Activated T-cell treated with anti-CD3 and anti-CD28 coated beads, Interleukin-2, amount 50 U/mL, for 72 hours (primary cell): ENCODE measurements at regions not wholly inside any gene's neighbourhood (a gene's known extent, or its start where the extent isn't known, plus 50 kb on each side); places are given as distances from the start of the nearest gene placed in this dataset.

Experiments used
- ATAC-seq, 2 donors: fragments of 150-1000 bp; cut with Tn5 transposase; replicated peaks in 1 of 2; 2 replicates each; pipeline ENCODE4 v1.10.0; 2021; ENCODE audit warnings: moderate library complexity in 2 of 2, mild to moderate bottlenecking in 1 of 2
- DNase-seq, 2 donors: peaks; one replicate each; pipeline ENCODE4 v3.0.0; 2021 to 2022; ENCODE audit warnings: mixed read lengths in 1 of 2
- H3K27ac Mint-ChIP-seq: one replicate; pipeline ENCODE4 v1.8.0; 2022; ENCODE audit warnings: mild to moderate bottlenecking, moderate library complexity, mixed read lengths
- H3K27me3 Mint-ChIP-seq: one replicate; pipeline ENCODE4 v1.8.0; 2022; ENCODE audit warnings: low read depth, mixed read lengths
- H3K36me3 Mint-ChIP-seq, 2 donors: one replicate each; pipeline ENCODE4 v1.8.0; 2022; ENCODE audit warnings: mixed read lengths in 2 of 2, mild to moderate bottlenecking in 1 of 2; ENCODE audit not compliant: insufficient read depth in 2 of 2
- H3K4me1 Mint-ChIP-seq: one replicate; pipeline ENCODE4 v1.8.0; 2022; ENCODE audit warnings: low read depth, mixed read lengths
- H3K4me3 Mint-ChIP-seq, 2 donors: one replicate each; pipeline ENCODE4 v1.8.0; 2022; ENCODE audit warnings: mild to moderate bottlenecking in 2 of 2, mixed read lengths in 2 of 2, moderate library complexity in 2 of 2
- H3K9me3 Mint-ChIP-seq, 2 donors: one replicate each; pipeline ENCODE4 v1.8.0; 2022; ENCODE audit warnings: mixed read lengths in 2 of 2

DNA sequence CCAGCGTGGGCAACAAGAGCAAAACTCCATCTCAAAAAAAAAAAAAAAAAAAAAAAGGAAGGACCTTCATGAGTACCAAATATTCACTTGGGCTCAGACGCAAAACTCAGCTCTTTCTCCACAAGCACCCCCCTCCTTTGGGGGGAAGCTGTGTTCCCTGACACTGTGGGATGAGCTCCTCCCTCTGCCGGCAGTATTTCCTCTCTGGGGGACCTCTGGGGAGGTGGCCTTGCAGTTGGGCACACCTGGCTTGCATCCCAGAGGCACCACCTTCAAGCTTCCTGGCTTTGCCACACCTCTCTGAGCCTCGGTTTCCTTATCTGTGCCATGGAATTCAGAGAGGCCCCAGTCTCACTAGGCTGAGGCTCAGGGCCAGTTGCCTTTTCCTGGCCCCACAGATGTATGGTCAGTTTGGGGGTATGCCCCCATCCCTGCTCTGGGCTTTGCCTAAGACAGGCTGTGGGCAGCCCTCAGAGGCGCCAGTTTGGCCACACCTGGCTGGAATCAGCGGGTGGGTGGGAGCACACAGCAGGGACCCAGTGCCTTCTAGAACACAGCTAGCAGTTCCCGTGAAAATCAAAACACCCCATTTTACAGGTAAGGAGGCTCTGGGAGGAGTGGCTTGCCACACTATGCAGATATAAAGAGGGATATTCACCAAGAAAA is 157.5 kb upstream of the IER5L start:
- DNase-seq (no peak), ATAC-seq (no peak)
- Mint-ChIP-seq H3K9me3 (peaks cover 2 to 5% of the 10 kb centered on the region in 2 donors), H3K4me3 (peak overlapping the region in 1 of 2 donors; percentile 36), H3K36me3 (peaks cover 2 to 9% of the 10 kb centered on the region in 2 donors), H3K27ac (no peak overlapping the region), H3K4me1 (peaks cover 29% of the 10 kb centered on the region), H3K27me3 (peaks cover 6% of the 10 kb centered on the region)

DNA sequence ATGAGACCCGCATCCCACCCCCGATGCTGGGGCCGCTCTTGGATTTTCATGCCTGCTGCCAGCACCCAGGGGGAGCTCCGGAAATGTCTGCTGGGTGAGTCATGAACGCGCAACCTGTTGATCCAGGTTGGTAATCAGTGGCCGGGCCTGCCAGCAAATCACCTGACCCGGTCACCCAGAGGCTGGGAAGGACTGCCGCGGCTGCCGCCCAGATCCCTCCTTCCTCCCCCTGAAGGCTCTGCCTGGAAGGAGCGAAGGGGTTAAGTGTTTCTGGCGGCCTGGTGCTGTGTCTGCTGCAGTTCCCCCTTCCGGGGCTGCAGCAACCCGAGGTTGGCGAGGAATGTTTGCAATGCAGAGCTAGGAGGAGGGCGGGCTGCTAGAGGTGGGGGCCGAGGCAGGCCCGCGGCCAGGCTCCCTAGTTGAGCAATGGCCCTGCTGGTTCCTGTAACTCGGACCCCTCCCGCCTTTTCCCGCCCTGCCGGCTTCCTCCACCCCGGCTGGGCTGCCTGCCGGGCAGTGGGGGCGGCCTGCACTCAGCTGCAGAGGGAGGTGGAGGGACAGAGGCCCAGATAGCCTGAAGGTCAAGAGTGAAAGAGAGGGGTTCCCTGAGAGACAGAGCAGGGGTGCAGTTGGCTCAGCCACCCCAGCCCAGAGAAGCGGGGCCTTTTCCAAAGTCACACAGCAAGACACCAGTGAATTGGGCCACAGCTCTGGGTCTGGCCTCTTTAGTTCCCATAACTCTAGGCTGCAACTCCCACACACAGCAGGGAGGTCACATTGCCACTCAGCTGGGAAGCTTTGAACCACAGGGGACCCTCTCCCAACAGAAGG is 156.3 kb upstream of the IER5L start:
- peaks cover 6% of the 10 kb centered on the region for H3K27me3 Mint-ChIP-seq
- H3K4me3 Mint-ChIP-seq, result peak overlapping the region; percentile 6 to 80
- H3K9me3 Mint-ChIP-seq, result peaks cover 2 to 6% of the 10 kb centered on the region in 2 donors
- peaks cover 2 to 9% of the 10 kb centered on the region in 2 donors for H3K36me3 Mint-ChIP-seq
- DNase-seq (peak; percentile 41 to 45), ATAC-seq (peak; percentile 55 to 56)
- H3K4me1 Mint-ChIP-seq, result peaks cover 29% of the 10 kb centered on the region
- H3K27ac Mint-ChIP-seq, result no peak overlapping the region

DNA sequence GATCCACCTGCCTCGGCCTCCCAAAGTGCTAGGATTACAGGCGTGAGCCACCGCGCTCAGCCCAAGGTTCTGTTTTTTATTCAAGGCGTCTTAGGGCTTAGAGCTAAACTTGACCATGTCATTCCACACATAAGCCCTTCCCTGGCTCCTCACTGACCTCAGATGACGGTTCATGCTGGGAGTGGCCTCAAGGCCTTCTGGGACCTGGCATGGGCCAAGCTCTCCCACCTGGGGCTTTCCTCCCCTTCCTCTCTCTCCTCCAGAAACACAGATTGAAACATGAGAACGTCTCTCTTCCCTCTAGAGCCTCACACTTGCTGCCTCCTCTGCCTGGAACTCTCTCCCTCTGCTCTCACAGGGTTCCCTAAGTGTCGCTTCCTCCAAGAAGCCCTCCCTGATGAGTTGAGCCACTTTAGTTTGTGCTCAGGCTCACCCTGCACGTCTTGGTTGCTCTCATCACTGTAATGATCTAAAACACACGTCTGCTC is 155.6 kb upstream of the IER5L start:
- H3K4me1 Mint-ChIP-seq, result peaks cover 34% of the 10 kb centered on the region
- peaks cover 6% of the 10 kb centered on the region for H3K27me3 Mint-ChIP-seq
- H3K27ac Mint-ChIP-seq, result no peak overlapping the region
- peaks cover 2 to 9% of the 10 kb centered on the region in 2 donors for H3K36me3 Mint-ChIP-seq
- ATAC-seq (no peak), DNase-seq (no peak)
- peak overlapping the region; percentile 6 to 80 for H3K4me3 Mint-ChIP-seq
- peaks cover 2 to 6% of the 10 kb centered on the region in 2 donors for H3K9me3 Mint-ChIP-seq

DNA sequence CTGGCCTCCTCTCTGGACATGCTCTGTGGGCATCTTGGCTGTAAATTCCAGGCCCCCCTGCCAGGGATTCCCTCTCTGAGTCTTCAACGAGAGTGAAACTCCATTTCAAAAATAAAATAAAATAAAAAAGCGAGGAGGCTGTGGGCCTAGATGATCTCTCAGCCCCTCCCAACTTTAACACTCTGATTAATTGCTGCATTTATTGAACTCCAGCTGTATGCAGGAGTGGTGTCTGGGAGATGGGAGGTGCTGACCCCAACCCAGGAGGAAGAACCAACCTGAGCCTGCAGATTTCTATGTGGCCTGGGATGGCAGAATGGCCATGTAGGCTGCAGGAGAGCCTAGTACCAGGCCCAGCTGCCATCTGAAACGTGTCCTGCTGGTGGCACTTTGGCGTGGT is 154.5 kb upstream of the IER5L start:
- DNase-seq (no peak), ATAC-seq (no peak)
- no peak overlapping the region for H3K4me3 Mint-ChIP-seq
- peaks cover 2 to 6% of the 10 kb centered on the region in 2 donors for H3K9me3 Mint-ChIP-seq
- no peak overlapping the region for H3K27ac Mint-ChIP-seq
- H3K27me3 Mint-ChIP-seq, result peaks cover under 1% of the 10 kb centered on the region
- peaks cover 42% of the 10 kb centered on the region for H3K4me1 Mint-ChIP-seq
- H3K36me3 Mint-ChIP-seq, result peaks cover 2 to 9% of the 10 kb centered on the region in 2 donors

DNA sequence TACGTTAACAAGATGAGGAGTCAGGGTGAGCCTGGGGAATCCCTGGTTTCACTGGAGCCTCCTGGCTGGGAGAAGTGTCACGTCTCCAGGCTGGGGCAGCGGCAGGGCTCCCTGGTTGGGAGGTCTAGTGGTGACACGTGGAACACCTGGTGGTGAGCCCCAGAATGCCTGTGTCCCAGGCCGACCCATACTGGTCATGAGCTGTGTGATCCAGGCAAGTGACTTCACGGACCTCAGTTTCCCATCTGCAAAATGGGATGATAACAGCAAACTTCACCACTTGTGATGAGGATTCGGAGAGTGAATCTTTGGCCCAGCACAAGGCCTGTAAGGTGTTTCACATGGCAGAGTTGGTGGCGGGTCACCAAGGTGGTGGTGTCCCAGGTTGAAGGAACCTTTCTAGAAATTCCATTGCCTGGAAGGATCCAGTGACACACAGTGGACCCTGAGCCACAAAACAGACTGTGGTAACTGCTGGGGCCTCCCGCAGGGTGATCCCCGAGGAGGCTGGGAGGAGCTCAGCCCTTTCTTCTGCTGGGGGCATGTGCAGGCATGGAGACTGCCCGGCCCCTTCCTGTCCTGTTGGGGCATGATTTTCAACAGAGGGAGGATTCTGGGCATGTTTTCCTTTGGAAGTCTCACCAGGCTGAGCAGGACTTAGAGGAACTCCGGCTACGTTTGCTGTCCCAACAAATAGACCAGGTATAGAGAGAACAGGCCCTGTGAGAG is 153.9 kb upstream of the IER5L start:
- H3K4me3 Mint-ChIP-seq, result no peak overlapping the region
- ATAC-seq (no peak), DNase-seq (no peak)
- H3K9me3 Mint-ChIP-seq, result peaks cover 2 to 6% of the 10 kb centered on the region in 2 donors
- H3K36me3 Mint-ChIP-seq, result peaks cover 2 to 9% of the 10 kb centered on the region in 2 donors
- no peak overlapping the region for H3K27ac Mint-ChIP-seq
- no peaks in the 10 kb centered on the region for H3K27me3 Mint-ChIP-seq
- peaks cover 42% of the 10 kb centered on the region for H3K4me1 Mint-ChIP-seq

DNA sequence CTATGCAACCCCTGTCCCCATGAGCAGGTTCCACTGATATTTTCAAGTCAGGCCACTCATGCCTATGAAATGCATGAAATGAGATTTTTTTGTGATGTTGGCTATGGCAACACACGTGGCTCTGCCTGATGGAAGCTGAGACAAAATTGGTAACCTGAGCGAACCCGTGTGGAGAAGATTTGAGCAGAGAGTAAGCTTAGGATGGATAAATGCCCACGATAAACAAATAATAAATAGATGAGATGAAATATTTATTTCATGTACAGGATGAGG is 153.4 kb upstream of the IER5L start:
- Mint-ChIP-seq H3K27ac (no peak overlapping the region), H3K36me3 (peaks cover 2 to 9% of the 10 kb centered on the region in 2 donors), H3K4me3 (no peak overlapping the region), H3K27me3 (no peaks in the 10 kb centered on the region), H3K4me1 (peaks cover 37% of the 10 kb centered on the region), H3K9me3 (peaks cover 2 to 6% of the 10 kb centered on the region in 2 donors)
- ATAC-seq (no peak), DNase-seq (no peak)

DNA sequence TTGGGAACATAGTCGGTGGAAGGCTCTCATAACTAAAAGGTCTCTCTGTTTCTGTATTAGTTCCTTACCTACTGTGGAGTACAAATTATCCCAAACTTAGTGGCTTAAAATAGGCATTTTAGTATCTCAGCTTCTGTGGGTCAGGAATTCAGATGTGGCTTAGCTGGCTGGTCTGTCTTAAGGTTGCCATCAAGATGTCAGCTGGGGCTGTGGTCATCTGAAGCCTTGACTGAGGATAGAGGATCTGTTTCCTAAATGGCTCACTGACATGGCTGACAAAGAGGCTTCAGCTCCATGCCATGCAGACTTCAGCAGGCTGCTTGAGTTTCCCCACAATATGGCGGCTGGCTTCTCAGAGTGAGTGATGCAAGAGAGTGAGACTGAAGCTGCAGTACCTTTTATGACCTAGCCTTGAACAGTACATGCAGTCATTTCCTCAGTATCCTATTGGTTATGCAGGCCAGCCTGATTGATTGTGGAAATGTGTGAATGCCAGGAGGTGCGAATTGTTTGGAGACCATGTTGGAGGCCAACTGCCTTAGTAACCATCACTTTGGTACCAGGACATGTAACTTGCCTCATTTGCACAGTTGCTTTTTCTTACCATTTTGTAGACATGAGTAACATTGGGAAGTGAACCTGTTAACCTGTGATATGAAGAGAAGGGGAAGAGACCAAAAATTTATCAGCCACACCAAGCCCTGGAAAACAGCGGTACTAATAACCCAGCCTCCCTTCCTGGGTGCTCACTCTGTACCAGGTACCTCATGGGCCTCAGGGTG is 152.8 kb upstream of the IER5L start:
- Mint-ChIP-seq H3K4me1 (peaks cover 36% of the 10 kb centered on the region), H3K36me3 (peaks cover 2 to 9% of the 10 kb centered on the region in 2 donors), H3K27me3 (no peaks in the 10 kb centered on the region), H3K9me3 (peaks cover 2 to 6% of the 10 kb centered on the region in 2 donors), H3K27ac (no peak overlapping the region), H3K4me3 (no peak overlapping the region)
- DNase-seq (peak in 1 of 2 donors; percentile 16), ATAC-seq (peak in 1 of 2 donors; percentile 45)

DNA sequence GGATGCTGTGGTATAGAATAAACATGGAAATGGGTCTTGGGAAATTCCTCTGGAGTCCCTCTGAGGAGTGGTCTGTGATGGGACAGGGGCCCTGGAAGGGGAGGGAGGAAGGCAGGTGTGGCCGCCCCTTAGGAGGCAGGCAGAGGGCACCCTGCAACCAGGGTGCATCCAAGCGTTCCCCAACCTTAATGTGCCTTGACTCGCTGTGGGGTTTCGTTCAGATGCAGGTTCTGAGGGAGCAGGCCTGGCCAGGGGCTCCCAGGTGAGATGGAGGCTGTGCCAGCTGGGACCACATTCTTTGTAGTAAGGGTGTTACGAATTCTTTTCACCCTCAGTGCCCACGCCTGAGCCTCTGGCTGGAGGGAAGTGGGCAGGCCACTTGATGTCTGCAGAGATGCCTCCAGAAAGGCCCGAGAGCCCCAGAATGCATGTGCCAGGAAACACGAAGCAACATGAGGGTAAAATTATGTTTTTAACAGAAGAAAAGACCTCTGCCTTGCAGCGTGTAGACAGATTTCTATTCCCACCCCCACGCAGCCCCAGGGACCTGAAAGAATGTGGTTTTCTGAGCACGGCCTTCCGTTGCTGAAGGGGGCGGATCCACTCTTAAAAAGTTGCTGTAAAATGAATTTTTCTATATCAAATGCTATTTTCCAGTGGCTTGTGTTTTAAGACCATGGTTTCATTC is 150.4 kb upstream of the IER5L start:
- Mint-ChIP-seq H3K36me3 (peaks cover 2 to 6% of the 10 kb centered on the region in 2 donors), H3K4me1 (peaks cover 19% of the 10 kb centered on the region), H3K27ac (no peak overlapping the region), H3K9me3 (peaks cover 2 to 6% of the 10 kb centered on the region in 2 donors), H3K27me3 (no peaks in the 10 kb centered on the region), H3K4me3 (no peak overlapping the region)
- ATAC-seq, result peak; percentile 15 to 19
- DNase-seq, result peak in 1 of 2 donors; percentile 14

DNA sequence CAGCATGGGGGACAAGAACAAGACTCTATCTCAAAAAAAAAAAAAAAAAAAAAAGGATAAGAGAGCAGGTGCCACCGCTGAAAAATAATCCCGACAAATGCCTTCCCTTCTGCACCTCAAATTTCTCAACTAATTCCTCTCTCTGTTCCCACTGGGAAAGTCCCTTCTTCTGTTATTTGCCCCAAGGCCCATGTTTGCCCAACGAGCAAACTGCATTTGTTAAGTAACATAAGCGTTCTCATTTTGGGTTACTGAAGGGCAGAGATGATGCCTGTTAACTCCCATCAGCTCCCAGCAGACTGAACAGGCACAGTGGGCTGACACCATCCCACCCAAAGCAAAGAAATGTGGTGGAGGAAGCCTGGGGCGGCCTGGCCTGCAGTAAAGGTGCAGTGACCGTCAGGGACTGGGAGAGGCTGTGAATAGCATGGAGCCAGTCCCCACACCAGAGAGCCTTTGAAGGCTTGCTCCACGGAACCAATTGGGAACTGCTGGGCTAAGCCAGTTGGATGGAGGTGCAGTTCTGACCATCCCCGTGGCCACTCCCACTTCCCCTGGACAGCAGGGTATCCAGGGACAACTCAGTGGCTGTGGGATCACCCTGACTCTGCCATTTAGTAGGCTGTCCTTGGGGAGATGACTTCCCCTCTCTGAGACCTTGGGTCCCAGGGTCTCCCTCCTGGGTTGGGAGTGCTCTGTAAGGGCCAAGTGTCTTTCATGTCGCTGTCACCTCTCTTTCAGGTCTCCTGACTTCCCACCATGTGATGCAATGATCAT is 149.7 kb upstream of the IER5L start:
- H3K36me3 Mint-ChIP-seq, result peaks cover 2 to 6% of the 10 kb centered on the region in 2 donors
- no peak overlapping the region for H3K27ac Mint-ChIP-seq
- H3K27me3 Mint-ChIP-seq, result no peaks in the 10 kb centered on the region
- peaks cover 2 to 6% of the 10 kb centered on the region in 2 donors for H3K9me3 Mint-ChIP-seq
- H3K4me1 Mint-ChIP-seq, result peaks cover 25% of the 10 kb centered on the region
- DNase-seq (no peak), ATAC-seq (no peak)
- no peak overlapping the region for H3K4me3 Mint-ChIP-seq

DNA sequence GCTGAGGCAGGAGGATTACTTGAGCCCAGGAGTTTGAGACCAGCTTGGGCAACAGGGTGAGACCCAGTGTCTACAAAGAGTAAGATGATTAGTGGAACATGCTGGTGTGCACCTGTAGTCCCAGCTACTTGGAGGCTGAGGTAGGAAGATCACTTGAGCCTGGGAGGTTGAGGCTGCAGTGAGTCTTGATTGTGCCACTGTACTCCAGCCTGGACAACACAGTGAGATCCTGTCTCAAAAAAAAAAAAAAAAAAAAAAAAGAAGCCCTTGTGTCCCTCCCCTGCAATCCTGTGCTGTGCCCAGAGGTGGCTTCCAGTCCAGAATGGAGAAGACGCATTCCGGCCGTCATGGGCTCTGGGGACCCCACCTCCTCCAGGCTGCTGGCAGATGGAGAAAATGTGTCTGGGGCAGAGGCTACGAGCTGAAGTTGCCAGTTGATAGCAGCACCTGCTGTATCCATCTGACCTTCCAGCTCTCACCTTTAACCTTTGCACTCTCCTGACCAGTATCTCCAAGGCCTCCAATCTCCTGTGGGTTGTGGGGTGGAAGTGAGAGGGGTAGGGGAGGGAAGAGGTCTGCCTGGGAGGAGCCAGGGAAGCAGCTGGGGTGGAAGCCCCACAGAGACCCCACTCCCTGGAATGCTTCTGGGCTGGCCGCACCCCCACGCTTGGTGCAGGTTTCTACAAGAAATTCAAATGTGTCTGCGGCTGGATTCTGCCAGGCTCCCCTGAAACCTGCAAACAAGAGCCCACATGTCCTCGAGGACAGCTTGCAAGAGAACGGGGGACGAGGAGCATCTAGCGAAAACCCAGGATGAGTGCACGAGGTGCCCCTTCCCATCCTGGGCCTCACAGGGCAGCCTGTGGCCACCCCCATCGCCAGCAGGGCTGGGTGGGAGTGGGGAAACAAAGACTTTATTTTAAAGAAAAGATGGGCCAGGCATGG is 148.3 kb upstream of the IER5L start:
- DNase-seq (no peak), ATAC-seq (no peak)
- Mint-ChIP-seq H3K36me3 (peaks cover 2 to 4% of the 10 kb centered on the region in 2 donors), H3K27ac (no peak overlapping the region), H3K9me3 (peaks cover 2 to 6% of the 10 kb centered on the region in 2 donors), H3K4me3 (no peak overlapping the region), H3K27me3 (no peaks in the 10 kb centered on the region), H3K4me1 (peaks cover 30% of the 10 kb centered on the region)
